8988T (cell line): ENCODE measurements at regions not wholly inside any gene's neighbourhood (a gene's known extent, or its start where the extent isn't known, plus 50 kb on each side); places are given as distances from the start of the nearest gene placed in this dataset.

Source experiments
- DNase-seq: peaks from one replicate; pipeline ENCODE4 v3.0.0; 2011

DNA sequence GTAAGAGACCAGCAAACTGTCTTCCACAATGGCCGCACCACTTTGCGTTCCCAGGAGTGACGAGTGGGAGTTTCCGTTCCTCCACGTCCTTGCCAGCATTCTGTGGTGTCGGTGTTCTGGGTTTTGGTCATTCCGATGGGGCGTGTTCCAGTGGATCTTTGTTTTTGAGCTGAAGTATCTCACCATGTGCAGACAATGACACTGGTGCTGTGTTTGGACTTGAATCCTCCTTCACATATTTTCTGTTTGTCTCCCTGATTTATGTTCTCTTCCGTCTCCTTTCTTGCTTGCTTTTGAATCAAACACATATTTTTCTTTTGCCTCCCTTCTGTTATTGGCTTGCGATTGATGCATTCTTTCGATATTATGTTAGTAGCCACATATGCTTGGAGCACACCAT lies 60.8 kb upstream of the IRX4 start:
- DNase-seq = no peak

DNA sequence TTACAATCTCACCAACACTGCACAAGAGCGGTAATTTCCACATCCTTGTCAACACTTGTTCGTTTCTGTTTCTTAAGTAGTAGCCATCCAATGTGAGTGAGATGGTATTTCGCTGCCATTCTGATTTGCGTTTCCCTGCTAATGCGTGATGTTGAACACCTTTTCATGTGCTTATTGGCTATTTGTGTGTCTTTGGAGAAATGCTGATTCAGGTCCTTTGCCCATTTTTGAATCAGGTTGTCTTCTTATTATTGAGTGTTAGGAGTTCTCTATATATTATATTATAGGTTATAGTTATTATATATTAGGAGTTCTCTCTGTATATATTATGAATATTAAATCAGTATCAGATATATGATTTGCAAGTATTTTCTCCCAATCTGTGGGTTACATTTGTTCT lies 59.9 kb upstream of the IRX4 start:
- no peak for DNase-seq

DNA sequence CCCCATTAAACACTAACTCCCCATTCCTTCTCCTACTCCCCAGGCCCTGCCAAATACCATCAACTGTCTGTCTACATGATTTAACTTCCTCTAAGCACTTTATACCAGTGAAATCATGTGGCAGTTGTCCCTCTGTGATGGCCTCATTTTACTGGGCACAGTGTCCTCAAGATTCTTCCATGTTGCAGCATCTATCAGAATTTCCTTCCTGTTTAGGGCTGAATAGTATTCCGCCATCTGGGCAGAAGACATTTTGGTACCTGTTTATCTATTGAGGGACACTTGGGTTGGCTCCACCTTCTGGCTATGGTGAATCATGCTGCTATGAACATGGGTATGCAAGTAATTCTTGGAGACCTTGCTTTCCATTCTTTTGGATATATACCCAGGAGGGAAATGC lies 59.4 kb upstream of the IRX4 start:
- DNase-seq = no peak

DNA sequence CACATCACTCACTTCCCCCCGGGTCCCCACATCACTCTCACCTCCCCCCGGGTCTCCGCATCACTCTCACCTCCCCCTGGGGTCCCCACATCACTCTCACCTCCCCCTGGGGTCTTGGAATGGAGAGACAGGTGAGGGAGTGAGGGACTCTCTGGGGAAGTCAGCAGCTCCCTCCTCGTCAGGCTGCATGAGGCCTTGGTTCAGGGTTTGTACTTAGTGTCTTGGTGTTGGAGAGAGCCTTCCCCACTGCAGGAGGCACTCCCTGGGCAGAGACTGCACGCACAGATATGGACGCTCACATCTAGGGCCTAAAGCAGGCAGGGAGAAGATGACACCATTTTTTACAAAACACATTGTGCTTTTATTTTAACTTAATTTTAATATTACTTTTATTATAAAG lies 56.5 kb upstream of the IRX4 start:
- no peak for DNase-seq

DNA sequence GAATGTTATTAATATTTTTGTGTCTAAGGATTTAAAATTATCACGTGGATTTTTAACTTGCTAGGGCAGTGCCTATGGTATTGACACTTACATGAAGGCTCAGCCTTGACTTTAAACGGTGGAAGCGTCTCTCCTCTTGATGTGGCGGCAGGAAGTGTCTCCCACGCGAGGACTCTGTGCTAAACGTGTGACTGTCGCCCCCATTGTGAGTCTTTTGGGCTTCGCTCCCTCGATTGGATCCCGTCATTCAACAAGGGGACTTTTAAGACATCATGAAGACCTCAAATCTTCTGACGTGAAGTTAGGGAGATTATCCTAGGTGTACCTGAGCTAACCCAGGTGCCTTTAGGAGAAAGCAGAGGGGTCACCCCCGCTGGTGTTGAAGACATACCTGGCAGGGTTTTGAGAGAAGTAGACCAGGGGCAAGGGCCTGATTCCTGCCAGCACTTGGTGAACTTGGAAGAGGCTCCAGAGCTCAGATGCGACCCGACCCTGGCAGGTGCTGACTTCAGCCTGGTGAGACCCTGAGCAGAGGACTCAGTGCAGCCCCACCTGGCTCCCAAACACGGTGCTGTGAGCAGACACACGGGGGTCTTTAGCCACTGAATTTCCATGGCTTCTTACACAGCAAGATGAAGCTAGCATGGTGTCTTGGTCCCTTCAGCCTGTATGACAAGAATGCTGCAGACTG lies 55.7 kb upstream of the IRX4 start:
- DNase-seq = no peak

DNA sequence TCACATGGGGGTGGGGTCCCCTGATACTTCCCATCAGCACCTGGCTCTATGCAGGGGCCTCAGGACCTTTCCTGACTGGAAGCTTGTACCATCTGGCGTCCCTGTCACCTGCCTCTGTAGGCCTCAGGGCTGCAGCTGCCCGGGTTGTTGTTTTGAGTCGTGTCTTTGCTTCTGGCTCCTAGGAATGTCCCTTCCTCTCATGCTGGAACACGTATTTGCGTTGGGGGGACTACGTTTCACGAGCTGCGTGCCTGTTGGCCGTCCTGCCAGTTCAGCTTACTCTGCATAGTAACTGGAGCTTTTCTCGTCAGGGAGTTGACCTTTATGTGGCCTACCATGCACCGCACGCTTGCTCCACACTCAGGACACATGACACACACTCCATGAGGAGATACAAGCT lies 54.9 kb upstream of the IRX4 start:
- DNase-seq = no peak

DNA sequence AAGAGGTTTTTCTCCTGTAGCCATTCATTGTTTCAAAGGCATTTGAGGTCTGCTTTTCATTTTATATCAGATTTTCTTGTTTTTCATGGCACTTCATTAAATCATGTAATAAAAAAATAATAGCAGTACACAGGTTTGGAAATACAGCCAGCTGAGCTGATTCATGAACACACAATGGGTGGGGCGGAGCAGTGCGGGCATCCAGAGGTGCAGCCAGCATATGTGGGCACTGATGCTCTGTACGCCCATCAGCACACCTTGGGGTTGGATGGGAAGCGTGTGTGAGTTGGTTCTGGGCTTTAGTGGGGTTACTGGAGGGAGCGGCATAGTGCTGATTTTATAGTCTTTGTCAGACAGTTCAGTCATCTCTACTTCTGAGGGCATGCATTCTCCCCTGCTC lies 54.2 kb upstream of the IRX4 start:
- no peak for DNase-seq

DNA sequence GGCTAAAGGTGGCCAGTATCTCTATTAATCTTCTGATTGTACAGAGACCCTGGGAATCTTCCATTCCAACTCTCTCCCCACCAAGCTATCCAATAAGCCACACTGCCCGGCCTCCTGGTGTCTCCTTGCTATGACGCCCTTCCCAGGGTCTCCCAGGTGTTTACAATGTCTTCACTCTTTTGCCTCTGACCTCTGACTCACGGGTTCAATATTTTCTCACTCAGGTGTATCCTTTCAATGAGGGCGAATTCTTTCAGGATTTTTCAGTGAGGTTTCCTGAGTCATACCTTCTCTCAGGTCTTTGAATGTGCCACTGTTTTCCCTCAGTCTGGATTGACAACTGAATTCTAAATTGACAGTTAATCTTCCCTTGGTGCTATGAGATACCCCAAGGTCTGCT lies 53.7 kb upstream of the IRX4 start:
- no peak for DNase-seq

DNA sequence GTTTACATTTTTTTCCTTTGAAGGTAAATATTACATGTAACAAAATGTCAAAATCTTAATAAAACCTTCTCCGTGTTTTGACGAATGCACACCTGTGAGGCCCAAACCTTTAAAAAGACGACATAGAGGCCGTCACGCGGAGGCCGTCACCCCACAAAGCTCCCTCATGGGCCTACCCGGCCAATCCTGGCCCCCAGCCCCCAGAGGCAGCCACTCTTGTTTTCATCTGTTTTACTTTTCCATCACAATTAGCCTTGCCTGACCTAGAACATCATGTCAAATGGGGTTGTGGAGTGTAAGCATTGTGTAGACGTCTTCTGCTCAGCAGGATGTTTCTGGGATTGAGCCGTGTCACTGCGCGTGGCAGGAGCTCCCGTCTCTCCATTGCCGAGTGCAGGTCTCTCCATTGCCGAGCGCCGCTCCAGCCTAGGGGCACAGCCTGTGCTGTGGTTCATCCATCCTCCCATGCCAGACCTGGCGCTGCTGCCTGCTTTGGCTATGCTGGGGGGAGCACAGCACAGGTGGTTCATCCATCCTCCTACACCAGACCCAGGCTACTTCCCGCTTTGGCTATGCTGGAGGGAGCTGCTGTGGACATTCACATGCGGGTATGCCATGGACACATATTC lies 52.2 kb upstream of the IRX4 start:
- DNase-seq = no peak

DNA sequence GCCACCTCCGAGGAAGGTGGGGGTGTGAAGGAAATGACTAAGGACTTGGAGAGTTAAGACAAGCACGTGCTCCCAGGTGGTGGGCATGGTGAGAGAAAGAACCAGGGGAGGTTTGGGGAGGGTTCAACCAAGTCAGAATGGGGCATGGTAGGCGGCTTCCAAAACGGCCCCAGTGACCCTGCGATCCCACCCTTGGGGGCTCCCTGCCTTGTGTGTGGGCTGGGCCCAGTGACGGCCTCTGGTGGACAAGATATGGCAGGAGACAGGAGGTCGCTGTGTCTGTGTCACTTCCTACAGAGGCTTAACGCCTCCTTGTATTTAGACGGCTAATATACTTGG lies 51.3 kb upstream of the IRX4 start:
- DNase-seq = no peak

DNA sequence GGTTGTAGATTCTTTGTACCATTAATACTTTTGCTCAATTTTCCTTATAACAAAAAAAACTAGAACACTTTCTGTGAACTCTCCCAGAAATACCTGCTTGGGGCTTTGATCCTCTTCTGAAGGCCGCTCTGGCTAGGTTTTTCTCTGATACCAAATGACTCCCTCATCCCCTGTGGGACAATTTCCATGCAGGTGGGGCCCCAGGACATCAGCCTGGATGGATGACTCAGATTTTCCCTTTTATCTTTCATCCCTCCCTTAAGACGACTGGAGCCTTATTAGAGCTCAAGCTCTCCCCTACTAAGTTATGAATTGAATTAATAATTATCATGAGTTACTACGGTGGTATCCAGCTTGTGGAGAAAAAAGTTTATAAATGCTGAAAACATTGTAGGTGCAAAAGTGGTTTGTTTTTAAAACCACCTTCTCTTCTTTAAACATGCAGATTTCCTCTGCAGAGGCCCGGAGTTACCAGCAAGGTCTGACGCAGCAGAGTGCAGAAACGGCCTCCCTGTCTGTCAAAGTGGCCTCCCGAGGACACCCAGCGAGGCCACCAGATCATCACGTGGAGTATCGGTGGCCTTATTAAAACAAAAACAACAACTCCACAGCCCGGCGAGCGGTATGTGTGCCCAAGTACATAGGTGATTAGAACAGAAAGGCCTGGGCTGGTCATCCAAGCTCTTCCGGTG lies 50.8 kb upstream of the IRX4 start:
- DNase-seq = no peak
